Endothelial cell of umbilical vein (primary cell): ENCODE measurements at regions not wholly inside any gene's neighbourhood (a gene's known extent, or its start where the extent isn't known, plus 50 kb on each side); places are given as distances from the start of the nearest gene placed in this dataset.

Experiments
- EZH2 ChIP-seq: IDR thresholded peaks from 2 replicates; pipeline ENCODE4 v1.6.1; 2012; ENCODE audit warnings: borderline replicate concordance, low read depth, mild to moderate bottlenecking, moderate library complexity, low read length, inconsistent platforms; ENCODE audit not compliant: severe bottlenecking
- FOS ChIP-seq: IDR thresholded peaks from 2 replicates; pipeline ENCODE4 v1.6.1; 2011; ENCODE audit warnings: mild to moderate bottlenecking, low read length, moderate library complexity, borderline replicate concordance; ENCODE audit not compliant: insufficient read depth
- POLR2A ChIP-seq: IDR thresholded peaks from 2 replicates; pipeline ENCODE4 v1.6.1; 2012; ENCODE audit warnings: low read depth, mild to moderate bottlenecking, control low read depth, low read length
- POLR2AphosphoS5 ChIP-seq: IDR thresholded peaks from 2 replicates; pipeline ENCODE4 v1.6.1; 2012; ENCODE audit warnings: low read depth, mild to moderate bottlenecking, control low read depth, low read length, moderate library complexity; ENCODE audit not compliant: insufficient read depth
- TF ChIP-seq, protein P1 (sequence below), 2 donors: IDR thresholded peaks; 1 replicate in 1 of 2; 2 replicates in 1 of 2; pipeline ENCODE4 v1.5.1; 2011; ENCODE audit warnings: low read length in 2 of 2, mild to moderate bottlenecking in 2 of 2, moderate library complexity in 2 of 2, control low read depth in 1 of 2, inconsistent platforms in 1 of 2, low read depth in 1 of 2; ENCODE audit not compliant: insufficient read depth in 1 of 2; ENCODE audit errors: extremely low read depth in 1 of 2

DNA sequence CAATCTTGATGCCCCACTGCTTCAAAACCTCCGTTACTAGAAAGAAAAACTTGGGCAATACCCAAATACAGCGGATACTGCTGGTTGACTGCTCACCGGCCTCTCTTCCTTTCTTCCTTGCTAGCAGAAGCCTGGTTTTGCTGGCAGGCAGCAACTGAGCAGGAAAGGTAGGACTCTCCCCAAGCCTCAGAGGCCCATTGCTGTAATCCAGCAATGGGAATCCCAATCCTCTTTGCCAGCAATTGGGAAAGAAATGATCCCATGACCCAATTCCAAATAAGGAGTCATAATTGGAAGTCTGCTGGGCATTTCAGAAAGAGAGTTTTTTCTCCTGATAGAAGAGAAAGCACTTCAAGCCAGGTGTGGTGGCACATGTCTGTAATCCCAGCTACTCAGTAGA is 394.5 kb downstream of the BCOR start:
- TF ChIP-seq EZH2 (no peak), POLR2A (no peak), FOS (no peak), POLR2AphosphoS5 (no peak)
- TF ChIP-seq, protein P1, sequence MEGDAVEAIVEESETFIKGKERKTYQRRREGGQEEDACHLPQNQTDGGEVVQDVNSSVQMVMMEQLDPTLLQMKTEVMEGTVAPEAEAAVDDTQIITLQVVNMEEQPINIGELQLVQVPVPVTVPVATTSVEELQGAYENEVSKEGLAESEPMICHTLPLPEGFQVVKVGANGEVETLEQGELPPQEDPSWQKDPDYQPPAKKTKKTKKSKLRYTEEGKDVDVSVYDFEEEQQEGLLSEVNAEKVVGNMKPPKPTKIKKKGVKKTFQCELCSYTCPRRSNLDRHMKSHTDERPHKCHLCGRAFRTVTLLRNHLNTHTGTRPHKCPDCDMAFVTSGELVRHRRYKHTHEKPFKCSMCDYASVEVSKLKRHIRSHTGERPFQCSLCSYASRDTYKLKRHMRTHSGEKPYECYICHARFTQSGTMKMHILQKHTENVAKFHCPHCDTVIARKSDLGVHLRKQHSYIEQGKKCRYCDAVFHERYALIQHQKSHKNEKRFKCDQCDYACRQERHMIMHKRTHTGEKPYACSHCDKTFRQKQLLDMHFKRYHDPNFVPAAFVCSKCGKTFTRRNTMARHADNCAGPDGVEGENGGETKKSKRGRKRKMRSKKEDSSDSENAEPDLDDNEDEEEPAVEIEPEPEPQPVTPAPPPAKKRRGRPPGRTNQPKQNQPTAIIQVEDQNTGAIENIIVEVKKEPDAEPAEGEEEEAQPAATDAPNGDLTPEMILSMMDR (IDR thresholded peaks at IDR 0.05; ENCODE audit: extremely low read depth in 1 of 2, insufficient read depth in 1 of 2, low read depth in 1 of 2, low read length in 2 of 2): no peak
